NCI-H82 (cell line): ENCODE measurements at regions not wholly inside any gene's neighbourhood (a gene's known extent, or its start where the extent isn't known, plus 50 kb on each side); places are given as distances from the start of the nearest gene placed in this dataset.

ENCODE experiments used
- DNase-seq: peaks from one replicate; lab custom pipeline; 2025; lab: John Stamatoyannopoulos, UW

DNA sequence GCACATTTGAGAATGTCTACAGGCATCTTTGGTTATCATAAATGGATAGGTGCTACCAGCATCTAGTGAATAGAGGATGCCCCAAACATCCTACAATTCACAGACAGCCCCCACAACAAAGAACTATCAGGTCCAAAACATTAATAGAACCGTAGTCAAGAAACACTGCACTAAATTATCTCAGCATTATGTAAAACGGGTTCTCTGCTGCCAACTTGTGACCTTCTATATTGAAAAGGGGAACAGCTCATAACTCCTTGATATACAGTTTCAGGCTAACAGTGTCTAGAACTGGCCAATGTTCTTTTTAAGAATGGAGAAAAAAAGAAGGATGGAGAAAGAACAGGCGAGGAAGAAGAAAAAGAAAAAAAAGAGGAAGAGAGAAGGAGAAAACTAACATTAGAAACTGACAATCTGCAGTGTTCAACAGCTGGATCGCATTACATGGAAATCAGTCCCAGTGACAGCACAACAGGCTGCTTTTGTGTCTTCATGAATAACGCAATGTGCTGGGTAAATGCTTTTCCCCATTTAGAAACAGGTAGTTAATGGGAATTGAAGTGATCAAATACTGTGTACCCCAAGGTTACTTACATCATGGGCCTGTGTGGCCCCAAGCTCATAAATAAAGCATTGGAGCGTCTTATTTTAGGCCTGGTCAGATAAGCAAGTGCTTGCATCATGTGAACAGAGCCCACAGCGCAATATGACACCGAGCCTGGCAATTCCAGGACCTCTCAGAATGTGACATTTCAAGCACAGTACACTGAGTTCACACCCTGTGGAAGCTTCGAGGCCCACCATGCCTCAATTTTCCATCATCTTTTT lies 339.5 kb downstream of the DHX15 start:
- no peak for DNase-seq

DNA sequence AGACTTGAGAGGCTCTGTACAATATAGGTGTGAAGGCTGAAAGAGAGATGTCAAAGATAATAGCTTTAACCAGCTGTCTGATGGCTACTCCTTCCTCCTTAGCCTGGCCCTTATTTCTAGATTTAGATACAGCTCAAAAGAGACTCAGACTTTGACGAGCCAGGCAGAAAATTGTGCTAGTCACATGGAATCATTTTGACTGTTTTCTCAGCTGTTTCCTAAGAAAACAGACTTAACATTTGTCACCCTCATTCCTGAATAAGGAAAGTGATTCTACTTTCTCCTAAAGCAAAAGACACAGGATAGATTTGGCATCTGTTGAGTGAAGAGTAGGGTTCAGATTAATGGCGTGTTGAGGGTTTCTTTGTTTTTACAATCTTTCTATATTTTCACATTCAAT lies 340.7 kb downstream of the DHX15 start:
- DNase-seq: no peak

- no peak for DNase-seq
Observed at GRCh38 chr4:24241511-24241910, 342.8 kb downstream of the DHX15 start.

DNA sequence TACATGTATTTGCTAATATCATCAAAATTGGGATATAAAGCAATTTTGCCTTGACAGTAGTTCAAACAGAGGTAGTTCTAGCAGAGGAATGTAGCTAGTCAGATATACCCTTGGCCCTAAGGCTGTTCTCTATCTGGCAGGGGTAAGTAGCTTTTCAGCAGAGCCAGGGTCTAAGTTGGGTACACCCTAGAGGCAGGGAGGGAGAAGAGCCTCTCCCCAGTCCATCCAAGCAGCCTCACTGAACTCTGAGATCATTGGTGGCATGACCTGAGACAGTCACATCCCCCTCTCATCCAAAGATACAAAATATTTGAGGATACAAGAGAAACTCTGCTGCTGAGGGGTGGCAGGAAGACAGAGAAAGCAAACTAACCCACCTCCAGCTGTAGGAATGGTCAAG lies 343.7 kb downstream of the DHX15 start:
- DNase-seq: peak; percentile 9

DNA sequence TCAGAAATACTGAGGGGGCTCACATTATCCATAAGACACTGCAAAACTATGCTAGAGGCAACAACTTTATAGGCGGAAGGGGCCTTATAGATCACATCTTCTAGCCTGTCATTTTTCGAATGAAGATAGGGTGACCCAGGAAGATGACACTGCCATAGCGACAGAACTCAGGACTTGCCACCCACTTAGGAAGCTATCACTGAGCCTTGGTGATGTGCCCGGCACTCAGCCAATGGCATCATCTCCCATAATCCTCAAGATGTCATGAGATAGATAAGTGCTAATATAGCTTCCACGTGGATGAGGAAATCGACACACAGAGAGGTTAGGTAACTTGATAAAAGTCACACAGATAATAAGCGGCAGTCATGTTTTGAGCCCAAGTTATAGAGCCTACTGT lies 346.6 kb downstream of the DHX15 start:
- DNase-seq: no peak

GRCh38 chr4:24236532-24236931 lies 346.7 kb upstream of the PPARGC1A start:
- no peak for DNase-seq

GRCh38 chr4:24236120-24236519 lies 346.3 kb upstream of the PPARGC1A start:
- no peak for DNase-seq

GRCh38 chr4:24235618-24236017 lies 345.8 kb upstream of the PPARGC1A start:
- DNase-seq: no peak

GRCh38 chr4:24234288-24234848 lies 344.5 kb upstream of the PPARGC1A start:
- no peak for DNase-seq

DNA sequence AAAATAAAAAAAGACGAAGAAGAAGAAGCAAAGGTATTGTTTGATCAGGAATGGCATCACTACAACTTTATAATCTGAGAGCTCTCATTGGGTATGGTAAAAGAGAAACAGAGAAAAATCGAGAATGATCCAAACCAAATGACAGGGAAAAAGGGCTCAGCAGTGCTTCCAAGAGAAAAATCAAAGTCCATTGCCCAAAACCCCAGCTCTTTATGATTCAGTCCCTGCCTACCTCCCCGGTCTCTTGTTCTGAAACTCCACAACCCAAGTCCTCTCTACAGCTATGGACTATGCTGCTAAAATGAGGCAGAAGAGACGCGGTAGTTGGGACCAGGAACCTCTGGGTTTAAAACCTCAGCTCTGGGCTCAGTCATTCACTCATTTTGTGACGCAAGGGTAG lies 341.1 kb upstream of the PPARGC1A start:
- DNase-seq: no peak

GRCh38 chr4:24229978-24230377 lies 340.1 kb upstream of the PPARGC1A start:
- DNase-seq: no peak

DNA sequence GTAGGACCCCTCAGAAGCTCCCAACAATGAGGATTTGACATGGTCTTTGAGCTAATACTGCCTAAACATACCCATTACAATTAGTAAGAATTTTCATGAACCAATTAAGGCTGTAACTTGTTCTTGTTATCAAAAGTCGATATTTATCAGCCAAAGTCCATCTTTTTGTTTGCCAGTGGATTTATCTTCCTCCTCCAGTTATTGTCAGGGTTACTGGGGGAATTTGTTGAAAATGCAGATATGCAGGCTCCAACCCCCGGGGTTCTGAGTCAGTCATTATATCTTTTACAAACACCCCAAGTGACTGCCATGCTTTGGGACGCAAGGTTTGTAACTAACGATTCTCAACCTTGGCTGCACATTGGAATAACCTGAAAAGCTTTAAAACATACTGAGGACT lies 338.8 kb upstream of the PPARGC1A start:
- DNase-seq: no peak

DNA sequence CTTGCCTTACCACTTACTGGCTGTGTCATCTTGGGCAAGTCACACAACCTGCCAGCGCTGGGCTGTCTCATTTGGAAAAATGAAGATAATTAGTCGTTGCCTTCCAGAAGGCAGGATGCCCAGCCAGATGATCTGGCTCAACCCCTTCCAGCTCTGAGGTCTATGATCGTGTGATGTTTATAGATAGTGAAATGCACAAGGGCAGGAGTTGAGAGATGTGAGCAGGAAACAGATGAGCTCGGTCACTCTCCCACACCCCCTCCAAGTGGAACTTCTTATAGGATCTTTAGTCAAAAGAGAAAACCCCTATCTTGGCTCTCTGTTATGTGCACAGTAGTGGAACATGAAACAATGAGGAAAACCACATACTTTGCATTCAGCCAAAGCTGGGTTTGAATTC lies 336.8 kb upstream of the PPARGC1A start:
- DNase-seq: no peak

GRCh38 chr4:24226023-24226422 lies 336.2 kb upstream of the PPARGC1A start:
- no peak for DNase-seq

GRCh38 chr4:24224446-24224845 lies 334.6 kb upstream of the PPARGC1A start:
- no peak for DNase-seq

GRCh38 chr4:24219209-24219608 lies 329.4 kb upstream of the PPARGC1A start:
- DNase-seq: no peak

GRCh38 chr4:24218566-24218965 lies 328.7 kb upstream of the PPARGC1A start:
- DNase-seq: no peak

DNA sequence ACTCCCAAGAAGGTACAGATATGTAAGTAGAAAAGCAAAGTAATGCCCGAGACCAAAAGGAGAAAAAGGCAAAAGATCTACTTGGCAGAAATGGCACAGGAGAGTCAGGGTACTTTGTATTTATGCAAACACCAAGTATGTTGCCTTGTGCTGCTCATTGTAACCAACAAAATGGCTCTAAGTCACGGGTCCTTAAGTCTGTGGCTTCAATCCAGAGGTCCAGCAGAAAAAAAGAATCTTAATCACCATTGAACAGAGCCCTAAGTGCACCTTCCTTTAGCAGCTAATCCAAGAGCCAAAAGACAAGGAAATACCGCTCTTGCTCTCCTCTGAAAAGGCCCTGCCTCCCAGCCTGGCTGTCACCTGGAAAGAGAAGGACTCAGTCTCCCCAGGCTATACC lies 324.9 kb upstream of the PPARGC1A start:
- DNase-seq: no peak

- DNase-seq: no peak
Observed at GRCh38 chr4:24213961-24214360, 324.1 kb upstream of the PPARGC1A start.

- DNase-seq: peak; percentile 1
Observed at GRCh38 chr4:24212642-24213041, 322.8 kb upstream of the PPARGC1A start.

DNA sequence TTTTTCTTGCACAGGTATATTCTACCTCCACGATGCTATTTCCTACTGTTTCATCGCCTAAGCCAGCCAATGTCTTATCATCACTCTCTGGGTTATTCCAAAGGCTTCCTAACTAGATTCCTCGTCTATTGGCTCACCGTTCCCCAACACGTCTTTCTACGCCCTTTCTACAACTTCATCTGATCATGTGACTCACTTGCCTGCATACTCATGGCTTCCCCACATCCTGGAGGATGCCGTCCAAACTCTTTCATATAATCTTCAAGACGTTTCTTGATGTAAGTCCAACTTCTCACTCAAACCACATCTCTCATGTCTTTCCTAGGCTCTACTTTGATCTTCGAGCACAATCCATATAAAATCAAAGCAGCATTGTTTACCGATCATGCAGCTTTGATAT lies 322.0 kb upstream of the PPARGC1A start:
- no peak for DNase-seq

- no peak for DNase-seq
Observed at GRCh38 chr4:24210332-24210902, 320.6 kb upstream of the PPARGC1A start.

DNA sequence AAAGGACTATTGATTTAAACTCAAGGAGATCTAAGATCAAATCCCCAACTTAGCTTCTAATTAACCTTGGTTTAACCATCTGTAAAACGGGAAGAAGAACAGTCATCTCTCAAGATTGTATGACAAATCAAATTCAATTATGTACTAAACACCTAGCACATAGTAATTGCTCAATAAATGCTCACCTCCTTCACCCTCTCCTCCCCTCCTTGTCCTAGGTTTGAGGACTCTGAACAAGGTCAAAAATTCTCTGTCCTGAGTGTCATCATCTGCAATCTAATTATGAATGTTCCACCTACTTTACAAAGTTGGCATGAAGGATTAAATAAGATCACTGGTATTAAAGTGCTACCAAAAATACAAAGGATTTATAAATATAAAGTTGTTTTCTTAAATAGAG lies 320.1 kb upstream of the PPARGC1A start:
- DNase-seq: no peak

GRCh38 chr4:24209131-24209530 lies 319.3 kb upstream of the PPARGC1A start:
- DNase-seq: no peak
